Mesodermal cell (in vitro differentiated cells): ENCODE measurements at regions not wholly inside any gene's neighbourhood (a gene's known extent, or its start where the extent isn't known, plus 50 kb on each side); places are given as distances from the start of the nearest gene placed in this dataset.

Experiments used
- H3K27ac ChIP-seq: 2 replicates; pipeline ENCODE4 v1.7.0; 2013; ENCODE audit warnings: mild to moderate bottlenecking, low read depth, low read length, moderate library complexity; ENCODE audit not compliant: severe bottlenecking
- H3K36me3 ChIP-seq: 2 replicates; pipeline ENCODE4 v1.7.1; 2013; ENCODE audit warnings: mild to moderate bottlenecking, low read length, moderate library complexity; ENCODE audit not compliant: control insufficient read depth, insufficient read depth
- H3K4me1 ChIP-seq: one replicate; pipeline ENCODE4 v1.7.1; 2013; ENCODE audit warnings: mild to moderate bottlenecking, low read length; ENCODE audit not compliant: insufficient read depth, control insufficient read depth, poor library complexity, severe bottlenecking
- H3K4me3 ChIP-seq: 2 replicates; pipeline ENCODE4 v1.7.0; 2013; ENCODE audit warnings: low read length, control low read depth, mild to moderate bottlenecking; ENCODE audit not compliant: insufficient read depth, poor library complexity, severe bottlenecking; ENCODE audit errors: extremely low read depth
- H3K9me3 ChIP-seq: 2 replicates; pipeline ENCODE4 v1.7.1; 2013; ENCODE audit warnings: mild to moderate bottlenecking, low read length, moderate library complexity; ENCODE audit not compliant: control insufficient read depth
- WGBS, 2 experiments: methylation state at CpG; one replicate each; pipeline ENCODE4 v1.1.5; 2013; ENCODE audit warnings: missing lambda C conversion rate in 2 of 2; ENCODE audit not compliant: insufficient coverage in 2 of 2; 5-methylcytosine and 5-hydroxymethylcytosine counted together

- no peaks in the 10 kb centered on the region for H3K9me3 ChIP-seq
- H3K4me1 ChIP-seq: no peaks in the 10 kb centered on the region
- WGBS, 2 experiments: 88 to 91% methylated on average over 3 of the region's 3 CpGs
- H3K27ac ChIP-seq: no peak overlapping the region
- no peak overlapping the region for H3K4me3 ChIP-seq
- H3K36me3 ChIP-seq: no peaks in the 10 kb centered on the region
Measured at GRCh38 chr2:76330865-76331264, 620.1 kb upstream of the GCFC2 start.

GRCh38 chr2:76326636-76327035 is 615.9 kb upstream of the GCFC2 start:
- WGBS, 2 experiments: 100% methylated on average over 1 of the region's 1 CpG
- no peak overlapping the region for H3K27ac ChIP-seq
- H3K36me3 ChIP-seq: no peaks in the 10 kb centered on the region
- no peaks in the 10 kb centered on the region for H3K9me3 ChIP-seq
- no peaks in the 10 kb centered on the region for H3K4me1 ChIP-seq
- H3K4me3 ChIP-seq: no peak overlapping the region

- no peak overlapping the region for H3K4me3 ChIP-seq
- no peak overlapping the region for H3K27ac ChIP-seq
- 90 to 91% methylated on average over 2 to 3 of the region's 4 CpGs for WGBS, 2 experiments
- no peaks in the 10 kb centered on the region for H3K36me3 ChIP-seq
- H3K9me3 ChIP-seq: no peaks in the 10 kb centered on the region
- H3K4me1 ChIP-seq: no peaks in the 10 kb centered on the region
Measured at GRCh38 chr2:76323381-76323780, 612.7 kb upstream of the GCFC2 start.

GRCh38 chr2:76320716-76321115 is 610.0 kb upstream of the GCFC2 start:
- H3K9me3 ChIP-seq: no peaks in the 10 kb centered on the region
- no peaks in the 10 kb centered on the region for H3K4me1 ChIP-seq
- no peaks in the 10 kb centered on the region for H3K36me3 ChIP-seq
- no peak overlapping the region for H3K4me3 ChIP-seq
- H3K27ac ChIP-seq: no peak overlapping the region

GRCh38 chr2:76318848-76319360 is 608.2 kb upstream of the GCFC2 start:
- WGBS, 2 experiments: no CpG with 5 or more reads among the region's 4 CpGs
- H3K27ac ChIP-seq: no peak overlapping the region
- H3K9me3 ChIP-seq: no peaks in the 10 kb centered on the region
- no peaks in the 10 kb centered on the region for H3K36me3 ChIP-seq
- H3K4me1 ChIP-seq: no peaks in the 10 kb centered on the region
- H3K4me3 ChIP-seq: no peak overlapping the region

- 92 to 95% methylated on average over 6 of the region's 6 CpGs for WGBS, 2 experiments
- Histone ChIP-seq H3K27ac (no peak overlapping the region), H3K4me3 (no peak overlapping the region), H3K36me3 (no peaks in the 10 kb centered on the region), H3K9me3 (no peaks in the 10 kb centered on the region), H3K4me1 (peaks cover 2% of the 10 kb centered on the region)
Measured at GRCh38 chr2:76316691-76317090, 606.0 kb upstream of the GCFC2 start.

- Histone ChIP-seq H3K9me3 (no peaks in the 10 kb centered on the region), H3K36me3 (no peaks in the 10 kb centered on the region), H3K4me1 (peaks cover 3% of the 10 kb centered on the region), H3K27ac (no peak overlapping the region), H3K4me3 (no peak overlapping the region)
- WGBS, 2 experiments: 100% methylated on average over 1 of the region's 3 CpGs; no CpG with 5 or more reads in 1 of the 2 experiments
Measured at GRCh38 chr2:76314271-76315020, 603.7 kb upstream of the GCFC2 start.

GRCh38 chr2:76312236-76312635 is 601.5 kb upstream of the GCFC2 start:
- H3K4me3 ChIP-seq: no peak overlapping the region
- H3K9me3 ChIP-seq: no peaks in the 10 kb centered on the region
- WGBS, 2 experiments: no CpG with 5 or more reads among the region's 4 CpGs
- H3K4me1 ChIP-seq: peaks cover 3% of the 10 kb centered on the region
- no peaks in the 10 kb centered on the region for H3K36me3 ChIP-seq
- H3K27ac ChIP-seq: no peak overlapping the region

- H3K9me3 ChIP-seq: no peaks in the 10 kb centered on the region
- 75% methylated on average over 2 of the region's 4 CpGs; no CpG with 5 or more reads in 1 of the 2 experiments for WGBS, 2 experiments
- H3K4me1 ChIP-seq: peaks cover 3% of the 10 kb centered on the region
- no peaks in the 10 kb centered on the region for H3K36me3 ChIP-seq
- no peak overlapping the region for H3K4me3 ChIP-seq
- H3K27ac ChIP-seq: no peak overlapping the region
Measured at GRCh38 chr2:76311728-76312127, 601.0 kb upstream of the GCFC2 start.

- WGBS, 2 experiments: 80 to 82% methylated on average over 1 of the region's 2 CpGs
- no peak overlapping the region for H3K4me3 ChIP-seq
- no peak overlapping the region for H3K27ac ChIP-seq
- H3K36me3 ChIP-seq: no peaks in the 10 kb centered on the region
- no peaks in the 10 kb centered on the region for H3K9me3 ChIP-seq
- H3K4me1 ChIP-seq: peaks cover 3% of the 10 kb centered on the region
Measured at GRCh38 chr2:76310894-76311633, 600.3 kb upstream of the GCFC2 start.

- Histone ChIP-seq H3K4me3 (no peak overlapping the region), H3K27ac (no peak overlapping the region), H3K36me3 (no peaks in the 10 kb centered on the region), H3K9me3 (no peaks in the 10 kb centered on the region), H3K4me1 (peaks cover 3% of the 10 kb centered on the region)
Measured at GRCh38 chr2:76307495-76307894, 596.8 kb upstream of the GCFC2 start.
